ENCODE measurements at regions not wholly inside any gene's neighbourhood (a gene's known extent, or its start where the extent isn't known, plus 50 kb on each side); places are given as distances from the start of the nearest gene placed in this dataset.

DNA sequence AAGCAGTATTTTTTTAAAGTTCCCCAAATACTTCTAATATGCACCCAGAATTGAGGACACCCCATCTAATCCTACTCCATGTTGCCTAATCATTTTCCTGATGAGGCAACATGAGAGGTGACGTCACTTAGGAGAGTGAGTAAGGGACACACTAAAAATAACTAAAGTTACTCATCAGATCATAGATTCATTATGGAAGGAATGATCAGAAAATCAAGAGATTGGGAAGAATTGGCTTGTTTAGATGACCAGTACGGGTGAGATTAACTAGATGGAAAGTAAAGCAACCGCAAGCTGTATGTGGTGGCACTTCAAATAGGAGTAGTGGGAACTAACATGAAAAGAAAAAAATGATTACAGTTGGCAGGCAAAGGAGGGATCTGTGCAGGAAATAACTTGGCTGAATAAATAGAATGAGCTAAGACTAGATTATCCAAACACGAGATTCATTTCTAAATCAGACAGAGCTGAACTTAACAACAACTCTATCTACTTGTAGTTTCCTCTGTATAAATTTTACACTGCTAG, 61.4 kb upstream of the CXADR start:
- Histone ChIP-seq H3K27ac (no peak overlapping the region), H3K36me3 (no peaks in the 10 kb centered on the region), H3K4me3 (no peak overlapping the region), H3K9me3 (no peaks in the 10 kb centered on the region), H3K4me1 (peaks cover 0 to 12% (median 3%) of the 10 kb centered on the region in 12 donors), H3K27me3 (no peaks in the 10 kb centered on the region)
- WGBS, 4 donors, result 24 to 33% (median 25%) methylated on average over 4 of the region's 4 CpGs
- DNase-seq (no peak), ATAC-seq (peak in 3 of 4 donors; percentile 47 to 82 (median 67))
- TF ChIP-seq POLR2A (IDR thresholded peaks at IDR 0.05), result no peak
- TF ChIP-seq, protein P1, sequence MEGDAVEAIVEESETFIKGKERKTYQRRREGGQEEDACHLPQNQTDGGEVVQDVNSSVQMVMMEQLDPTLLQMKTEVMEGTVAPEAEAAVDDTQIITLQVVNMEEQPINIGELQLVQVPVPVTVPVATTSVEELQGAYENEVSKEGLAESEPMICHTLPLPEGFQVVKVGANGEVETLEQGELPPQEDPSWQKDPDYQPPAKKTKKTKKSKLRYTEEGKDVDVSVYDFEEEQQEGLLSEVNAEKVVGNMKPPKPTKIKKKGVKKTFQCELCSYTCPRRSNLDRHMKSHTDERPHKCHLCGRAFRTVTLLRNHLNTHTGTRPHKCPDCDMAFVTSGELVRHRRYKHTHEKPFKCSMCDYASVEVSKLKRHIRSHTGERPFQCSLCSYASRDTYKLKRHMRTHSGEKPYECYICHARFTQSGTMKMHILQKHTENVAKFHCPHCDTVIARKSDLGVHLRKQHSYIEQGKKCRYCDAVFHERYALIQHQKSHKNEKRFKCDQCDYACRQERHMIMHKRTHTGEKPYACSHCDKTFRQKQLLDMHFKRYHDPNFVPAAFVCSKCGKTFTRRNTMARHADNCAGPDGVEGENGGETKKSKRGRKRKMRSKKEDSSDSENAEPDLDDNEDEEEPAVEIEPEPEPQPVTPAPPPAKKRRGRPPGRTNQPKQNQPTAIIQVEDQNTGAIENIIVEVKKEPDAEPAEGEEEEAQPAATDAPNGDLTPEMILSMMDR (IDR thresholded peaks at IDR 0.05), result no peak
- intact Hi-C loops (cut with DNase I), result no loop called here

GRCh38 chr21:17454315-17455027, 58.4 kb upstream of the CXADR start:
- H3K4me1 ChIP-seq, result peaks cover 0 to 12% (median 3%) of the 10 kb centered on the region in 12 donors
- WGBS, 4 donors, result 22 to 33% (median 27%) methylated on average over 24 of the region's 24 CpGs
- H3K27me3 ChIP-seq, result no peaks in the 10 kb centered on the region
- TF ChIP-seq, protein P1 (IDR thresholded peaks at IDR 0.05), result no peak
- no peak for TF ChIP-seq POLR2A (IDR thresholded peaks at IDR 0.05)
- H3K9me3 ChIP-seq, result no peaks in the 10 kb centered on the region
- H3K36me3 ChIP-seq, result no peaks in the 10 kb centered on the region
- ATAC-seq, result peak in 2 of 4 donors; percentile 79 to 85
- H3K4me3 ChIP-seq, result no peak overlapping the region
- DNase-seq, result peak in 1 of 5 donors; percentile 56
- H3K27ac ChIP-seq, result no peak overlapping the region
- intact Hi-C loops (cut with DNase I), result no loop called here

GRCh38 chr21:17455028-17455353, 57.9 kb upstream of the CXADR start:
- ATAC-seq (no peak), DNase-seq (no peak)
- Histone ChIP-seq H3K27me3 (no peaks in the 10 kb centered on the region), H3K4me3 (no peak overlapping the region), H3K9me3 (no peaks in the 10 kb centered on the region), H3K4me1 (peaks cover 0 to 15% (median 3%) of the 10 kb centered on the region in 12 donors), H3K36me3 (no peaks in the 10 kb centered on the region), H3K27ac (no peak overlapping the region)
- WGBS, 4 donors, result 55 to 70% (median 61%) methylated on average over 4 of the region's 4 CpGs
- intact Hi-C loops (cut with DNase I), result no loop called here
- TF ChIP-seq, protein P1 (IDR thresholded peaks at IDR 0.05), result no peak
- no peak for TF ChIP-seq POLR2A (IDR thresholded peaks at IDR 0.05)

DNA sequence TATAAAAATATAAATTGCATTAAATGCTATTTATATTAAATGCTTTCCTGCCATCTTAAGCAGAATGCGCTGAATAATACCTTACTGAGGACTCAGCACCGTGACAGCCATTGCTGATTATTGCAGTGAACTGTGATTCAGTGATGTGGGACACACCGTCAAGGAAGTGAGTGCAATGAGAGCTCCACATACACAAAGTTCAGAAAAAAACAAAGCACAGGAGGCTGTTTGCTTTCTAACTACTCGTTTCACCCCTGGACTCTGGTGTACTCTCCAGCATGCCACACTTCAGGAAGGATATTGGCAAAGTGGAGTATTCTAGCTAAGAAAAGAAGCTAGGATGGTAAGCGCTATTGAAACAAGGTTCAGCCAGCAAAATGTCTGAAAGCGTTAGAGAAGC, 57.4 kb upstream of the CXADR start:
- peaks cover 0 to 16% (median 3%) of the 10 kb centered on the region in 12 donors for H3K4me1 ChIP-seq
- H3K4me3 ChIP-seq, result no peak overlapping the region
- no peak for ATAC-seq
- H3K9me3 ChIP-seq, result no peaks in the 10 kb centered on the region
- no peak overlapping the region for H3K27ac ChIP-seq
- whole genome bisulfite sequencing, 4 donors, result 80 to 87% (median 84%) methylated on average over 6 of the region's 6 CpGs
- H3K27me3 ChIP-seq, result no peaks in the 10 kb centered on the region
- intact Hi-C loops (cut with DNase I), result no loop called here
- no peaks in the 10 kb centered on the region for H3K36me3 ChIP-seq
- no peak for DNase-seq
- TF ChIP-seq, protein P1 (IDR thresholded peaks at IDR 0.05), result no peak
- no peak for TF ChIP-seq POLR2A (IDR thresholded peaks at IDR 0.05)

Data from heart left ventricle (tissue), 16 donors.